ENCODE measurements at regions not wholly inside any gene's neighbourhood (a gene's known extent, or its start where the extent isn't known, plus 50 kb on each side); places are given as distances from the start of the nearest gene placed in this dataset.

DNA sequence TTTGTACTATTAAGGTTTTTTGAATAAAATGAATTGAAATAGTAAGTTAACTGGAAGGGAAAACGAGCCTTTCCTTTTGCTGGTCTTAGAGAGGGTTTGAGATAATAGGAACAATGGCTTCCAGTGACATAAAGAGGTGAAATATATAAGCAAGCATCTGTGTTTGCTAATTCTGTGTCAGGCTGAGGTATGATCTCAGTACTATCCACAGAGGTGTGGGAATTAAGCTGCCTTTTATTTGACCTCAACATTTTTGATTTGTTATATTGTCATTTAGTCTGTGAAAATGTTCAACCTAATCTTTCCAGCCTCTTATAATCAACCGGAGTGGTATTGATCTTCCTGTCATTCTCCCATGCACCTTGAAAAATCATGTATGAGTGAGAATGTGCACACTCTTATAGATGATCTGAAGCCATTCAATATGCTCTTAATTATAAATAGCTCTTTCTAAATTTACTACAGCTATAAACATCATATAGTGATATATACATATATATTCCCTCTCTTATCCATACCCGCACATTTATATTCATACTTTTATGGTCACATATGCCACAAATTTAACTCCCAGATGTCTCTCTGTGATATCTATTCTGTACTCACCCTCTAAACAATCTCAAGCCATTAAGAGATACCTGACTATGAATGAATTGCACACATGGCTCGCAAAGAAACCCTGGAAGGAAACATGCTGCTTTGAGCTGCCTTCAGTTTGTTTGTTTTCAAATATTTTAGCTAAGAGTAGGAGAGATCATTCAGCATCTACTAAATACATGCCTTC, 754.7 kb upstream of the NRSN1 start:
- no peaks in the 10 kb centered on the region for H3K9me3 ChIP-seq (ENCODE audit: control insufficient read depth in 5 of 5, low read length in 5 of 5)
- H3K4me3 ChIP-seq (ENCODE audit: low read depth in 1 of 5, low read length in 5 of 5) = no peak overlapping the region
- no peaks in the 10 kb centered on the region for H3K27me3 ChIP-seq (ENCODE audit: control insufficient read depth in 5 of 5, insufficient read depth in 4 of 5, low read length in 5 of 5)
- no peak overlapping the region for H3K27ac ChIP-seq (ENCODE audit: low read depth, low read length)
- no peaks in the 10 kb centered on the region for H3K4me1 ChIP-seq (ENCODE audit: control insufficient read depth in 5 of 5, insufficient read depth in 5 of 5, low read length in 5 of 5)
- no peaks in the 10 kb centered on the region for H3K36me3 ChIP-seq (ENCODE audit: control insufficient read depth in 5 of 5, insufficient read depth in 5 of 5, low read length in 5 of 5)
- H3K9ac ChIP-seq (ENCODE audit: low read length in 5 of 5) = no peak overlapping the region

DNA sequence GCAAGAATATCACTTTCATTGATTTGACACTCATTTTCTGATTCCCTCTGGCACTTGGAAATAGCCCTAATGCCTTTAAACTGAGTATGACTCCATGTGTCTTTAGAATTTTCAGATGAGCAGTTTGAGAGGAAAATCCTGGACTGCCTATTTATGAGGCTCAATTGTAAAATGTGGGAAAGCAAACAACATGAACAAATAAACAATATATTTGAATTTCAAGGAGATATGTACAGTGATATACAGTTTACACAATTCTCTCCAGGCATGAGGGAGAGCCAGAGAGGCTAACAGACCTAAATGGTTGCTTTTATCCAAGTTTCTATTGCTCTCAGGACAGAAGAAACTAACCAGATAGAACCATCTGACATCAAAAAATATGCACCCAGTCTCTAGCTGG, 748.2 kb upstream of the NRSN1 start:
- no peak overlapping the region for H3K27ac ChIP-seq (ENCODE audit: low read depth, low read length)
- no peaks in the 10 kb centered on the region for H3K36me3 ChIP-seq (ENCODE audit: control insufficient read depth in 5 of 5, insufficient read depth in 5 of 5, low read length in 5 of 5)
- no peak overlapping the region for H3K9ac ChIP-seq (ENCODE audit: low read length in 5 of 5)
- no peaks in the 10 kb centered on the region for H3K9me3 ChIP-seq (ENCODE audit: control insufficient read depth in 5 of 5, low read length in 5 of 5)
- no peaks in the 10 kb centered on the region for H3K27me3 ChIP-seq (ENCODE audit: control insufficient read depth in 5 of 5, insufficient read depth in 4 of 5, low read length in 5 of 5)
- no peaks in the 10 kb centered on the region for H3K4me1 ChIP-seq (ENCODE audit: control insufficient read depth in 5 of 5, insufficient read depth in 5 of 5, low read length in 5 of 5)
- no peak overlapping the region for H3K4me3 ChIP-seq (ENCODE audit: low read depth in 1 of 5, low read length in 5 of 5)

DNA sequence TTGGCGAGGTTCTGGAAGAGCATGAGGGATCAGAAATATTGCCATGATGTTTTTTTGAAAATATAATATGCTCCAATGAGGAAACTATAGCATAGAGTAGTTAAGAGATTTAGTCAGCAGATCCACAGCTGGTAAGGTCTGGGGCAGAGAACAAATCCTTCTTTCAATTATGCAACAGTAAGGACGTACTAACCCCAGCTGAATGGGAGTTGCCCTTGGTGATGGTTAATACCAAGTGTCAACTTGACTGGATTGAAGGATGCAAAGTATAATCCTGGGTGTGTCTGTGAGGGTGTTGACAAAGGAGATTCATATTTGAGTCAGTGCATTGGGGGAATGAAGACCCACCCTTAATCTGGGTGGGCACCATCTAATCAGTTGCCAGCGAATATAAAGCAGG, 745.5 kb upstream of the NRSN1 start:
- H3K9me3 ChIP-seq (ENCODE audit: control insufficient read depth in 5 of 5, low read length in 5 of 5) = no peaks in the 10 kb centered on the region
- H3K4me3 ChIP-seq (ENCODE audit: low read depth in 1 of 5, low read length in 5 of 5) = no peak overlapping the region
- no peak overlapping the region for H3K9ac ChIP-seq (ENCODE audit: low read length in 5 of 5)
- no peak overlapping the region for H3K27ac ChIP-seq (ENCODE audit: low read depth, low read length)
- H3K27me3 ChIP-seq (ENCODE audit: control insufficient read depth in 5 of 5, insufficient read depth in 4 of 5, low read length in 5 of 5) = no peaks in the 10 kb centered on the region
- H3K4me1 ChIP-seq (ENCODE audit: control insufficient read depth in 5 of 5, insufficient read depth in 5 of 5, low read length in 5 of 5) = no peaks in the 10 kb centered on the region
- no peaks in the 10 kb centered on the region for H3K36me3 ChIP-seq (ENCODE audit: control insufficient read depth in 5 of 5, insufficient read depth in 5 of 5, low read length in 5 of 5)

GRCh38 chr6:23388086-23388783, 737.8 kb upstream of the NRSN1 start:
- H3K9me3 ChIP-seq (ENCODE audit: control insufficient read depth in 5 of 5, low read length in 5 of 5) = no peaks in the 10 kb centered on the region
- H3K27ac ChIP-seq (ENCODE audit: low read depth, low read length) = no peak overlapping the region
- H3K4me1 ChIP-seq (ENCODE audit: control insufficient read depth in 5 of 5, insufficient read depth in 5 of 5, low read length in 5 of 5) = no peaks in the 10 kb centered on the region
- H3K4me3 ChIP-seq (ENCODE audit: low read depth in 1 of 5, low read length in 5 of 5) = no peak overlapping the region
- no peak overlapping the region for H3K9ac ChIP-seq (ENCODE audit: low read length in 5 of 5)
- H3K36me3 ChIP-seq (ENCODE audit: control insufficient read depth in 5 of 5, insufficient read depth in 5 of 5, low read length in 5 of 5) = no peaks in the 10 kb centered on the region
- H3K27me3 ChIP-seq (ENCODE audit: control insufficient read depth in 5 of 5, insufficient read depth in 4 of 5, low read length in 5 of 5) = no peaks in the 10 kb centered on the region

GRCh38 chr6:23389386-23389785, 736.6 kb upstream of the NRSN1 start:
- H3K27me3 ChIP-seq (ENCODE audit: control insufficient read depth in 5 of 5, insufficient read depth in 4 of 5, low read length in 5 of 5) = no peaks in the 10 kb centered on the region
- no peak overlapping the region for H3K27ac ChIP-seq (ENCODE audit: low read depth, low read length)
- no peaks in the 10 kb centered on the region for H3K4me1 ChIP-seq (ENCODE audit: control insufficient read depth in 5 of 5, insufficient read depth in 5 of 5, low read length in 5 of 5)
- H3K4me3 ChIP-seq (ENCODE audit: low read depth in 1 of 5, low read length in 5 of 5) = no peak overlapping the region
- no peaks in the 10 kb centered on the region for H3K9me3 ChIP-seq (ENCODE audit: control insufficient read depth in 5 of 5, low read length in 5 of 5)
- H3K9ac ChIP-seq (ENCODE audit: low read length in 5 of 5) = no peak overlapping the region
- no peaks in the 10 kb centered on the region for H3K36me3 ChIP-seq (ENCODE audit: control insufficient read depth in 5 of 5, insufficient read depth in 5 of 5, low read length in 5 of 5)

- no peaks in the 10 kb centered on the region for H3K36me3 ChIP-seq (ENCODE audit: control insufficient read depth in 5 of 5, insufficient read depth in 5 of 5, low read length in 5 of 5)
- no peaks in the 10 kb centered on the region for H3K9me3 ChIP-seq (ENCODE audit: control insufficient read depth in 5 of 5, low read length in 5 of 5)
- H3K4me3 ChIP-seq (ENCODE audit: low read depth in 1 of 5, low read length in 5 of 5) = no peak overlapping the region
- no peak overlapping the region for H3K9ac ChIP-seq (ENCODE audit: low read length in 5 of 5)
- H3K27ac ChIP-seq (ENCODE audit: low read depth, low read length) = no peak overlapping the region
- no peaks in the 10 kb centered on the region for H3K4me1 ChIP-seq (ENCODE audit: control insufficient read depth in 5 of 5, insufficient read depth in 5 of 5, low read length in 5 of 5)
- H3K27me3 ChIP-seq (ENCODE audit: control insufficient read depth in 5 of 5, insufficient read depth in 4 of 5, low read length in 5 of 5) = no peaks in the 10 kb centered on the region
Observed at GRCh38 chr6:23390221-23390620, 735.8 kb upstream of the NRSN1 start.

DNA sequence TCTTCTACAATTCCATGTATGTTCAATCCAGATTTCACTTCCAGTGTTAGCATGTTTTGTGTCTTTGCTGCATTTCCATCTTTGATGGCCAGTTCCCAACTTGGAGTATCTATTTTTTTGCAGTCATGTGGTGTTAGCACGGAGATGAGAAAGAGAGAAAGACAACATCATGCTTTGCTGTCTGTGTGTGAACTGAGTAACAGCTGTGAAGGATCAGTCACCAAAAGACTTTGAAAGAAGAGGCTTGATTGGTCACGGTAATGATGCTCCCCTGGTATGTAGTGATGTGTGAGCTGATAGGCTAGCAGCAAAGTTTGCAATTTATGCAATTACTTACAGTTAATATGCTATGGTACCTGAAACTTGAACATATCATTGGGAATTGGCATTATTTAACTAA, 731.3 kb upstream of the NRSN1 start:
- Histone ChIP-seq H3K4me3 (ENCODE audit: low read depth in 1 of 5, low read length in 5 of 5) (no peak overlapping the region), H3K9ac (ENCODE audit: low read length in 5 of 5) (no peak overlapping the region), H3K9me3 (ENCODE audit: control insufficient read depth in 5 of 5, low read length in 5 of 5) (no peaks in the 10 kb centered on the region), H3K27ac (ENCODE audit: low read depth, low read length) (no peak overlapping the region), H3K36me3 (ENCODE audit: control insufficient read depth in 5 of 5, insufficient read depth in 5 of 5, low read length in 5 of 5) (no peaks in the 10 kb centered on the region), H3K4me1 (ENCODE audit: control insufficient read depth in 5 of 5, insufficient read depth in 5 of 5, low read length in 5 of 5) (no peaks in the 10 kb centered on the region), H3K27me3 (ENCODE audit: control insufficient read depth in 5 of 5, insufficient read depth in 4 of 5, low read length in 5 of 5) (no peaks in the 10 kb centered on the region)

DNA sequence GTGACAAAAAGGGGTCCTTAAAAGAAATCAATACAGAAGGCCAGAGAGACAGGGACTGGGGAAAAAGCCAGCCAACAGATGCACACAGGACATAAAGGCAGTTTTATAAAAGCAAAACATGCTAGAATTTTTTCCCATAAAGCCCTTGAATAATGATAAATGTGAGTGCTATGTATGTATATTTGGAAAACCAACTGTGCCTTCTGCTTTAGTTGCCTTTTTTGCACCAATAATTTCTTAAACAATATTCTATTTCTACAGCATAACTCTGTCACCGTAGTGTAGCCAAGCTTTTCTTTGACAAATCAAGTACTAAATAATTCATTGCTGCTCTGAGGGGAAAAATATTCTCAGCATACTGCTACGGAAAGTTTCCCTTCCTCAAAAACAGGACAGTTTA, 730.6 kb upstream of the NRSN1 start:
- Histone ChIP-seq H3K36me3 (ENCODE audit: control insufficient read depth in 5 of 5, insufficient read depth in 5 of 5, low read length in 5 of 5) (no peaks in the 10 kb centered on the region), H3K9me3 (ENCODE audit: control insufficient read depth in 5 of 5, low read length in 5 of 5) (no peaks in the 10 kb centered on the region), H3K27ac (ENCODE audit: low read depth, low read length) (no peak overlapping the region), H3K9ac (ENCODE audit: low read length in 5 of 5) (no peak overlapping the region), H3K27me3 (ENCODE audit: control insufficient read depth in 5 of 5, insufficient read depth in 4 of 5, low read length in 5 of 5) (no peaks in the 10 kb centered on the region), H3K4me3 (ENCODE audit: low read depth in 1 of 5, low read length in 5 of 5) (no peak overlapping the region), H3K4me1 (ENCODE audit: control insufficient read depth in 5 of 5, insufficient read depth in 5 of 5, low read length in 5 of 5) (no peaks in the 10 kb centered on the region)

GRCh38 chr6:23396949-23397348, 729.1 kb upstream of the NRSN1 start:
- Histone ChIP-seq H3K36me3 (ENCODE audit: control insufficient read depth in 5 of 5, insufficient read depth in 5 of 5, low read length in 5 of 5) (no peaks in the 10 kb centered on the region), H3K27me3 (ENCODE audit: control insufficient read depth in 5 of 5, insufficient read depth in 4 of 5, low read length in 5 of 5) (no peaks in the 10 kb centered on the region), H3K9ac (ENCODE audit: low read length in 5 of 5) (no peak overlapping the region), H3K9me3 (ENCODE audit: control insufficient read depth in 5 of 5, low read length in 5 of 5) (no peaks in the 10 kb centered on the region), H3K4me1 (ENCODE audit: control insufficient read depth in 5 of 5, insufficient read depth in 5 of 5, low read length in 5 of 5) (no peaks in the 10 kb centered on the region), H3K4me3 (ENCODE audit: low read depth in 1 of 5, low read length in 5 of 5) (no peak overlapping the region), H3K27ac (ENCODE audit: low read depth, low read length) (no peak overlapping the region)

DNA sequence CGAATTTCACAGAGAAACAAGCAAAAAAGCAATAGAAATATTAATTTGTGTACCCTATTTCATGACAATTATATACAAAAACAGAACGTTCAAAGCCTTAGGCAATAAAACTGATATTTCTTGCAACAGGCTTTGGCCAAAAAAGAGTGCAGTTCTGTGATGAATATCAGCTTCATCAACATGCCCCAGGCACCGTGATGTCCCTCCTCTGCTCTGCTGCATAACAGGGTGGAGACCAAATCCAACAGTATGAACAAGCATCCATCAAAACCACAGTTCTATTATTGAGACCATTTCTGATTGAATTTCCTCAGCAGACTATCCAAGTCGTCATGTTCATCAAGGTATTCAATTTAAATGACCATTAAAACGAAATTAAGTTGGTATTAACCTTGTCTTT, 722.6 kb upstream of the NRSN1 start:
- H3K4me1 ChIP-seq (ENCODE audit: control insufficient read depth in 5 of 5, insufficient read depth in 5 of 5, low read length in 5 of 5) = no peaks in the 10 kb centered on the region
- no peak overlapping the region for H3K27ac ChIP-seq (ENCODE audit: low read depth, low read length)
- H3K9ac ChIP-seq (ENCODE audit: low read length in 5 of 5) = no peak overlapping the region
- H3K36me3 ChIP-seq (ENCODE audit: control insufficient read depth in 5 of 5, insufficient read depth in 5 of 5, low read length in 5 of 5) = no peaks in the 10 kb centered on the region
- no peaks in the 10 kb centered on the region for H3K27me3 ChIP-seq (ENCODE audit: control insufficient read depth in 5 of 5, insufficient read depth in 4 of 5, low read length in 5 of 5)
- H3K9me3 ChIP-seq (ENCODE audit: control insufficient read depth in 5 of 5, low read length in 5 of 5) = no peaks in the 10 kb centered on the region
- no peak overlapping the region for H3K4me3 ChIP-seq (ENCODE audit: low read depth in 1 of 5, low read length in 5 of 5)

Measured in subcutaneous abdominal adipose tissue (tissue), 5 donors.